ENCODE measurements at regions not wholly inside any gene's neighbourhood (a gene's known extent, or its start where the extent isn't known, plus 50 kb on each side); places are given as distances from the start of the nearest gene placed in this dataset.

DNA sequence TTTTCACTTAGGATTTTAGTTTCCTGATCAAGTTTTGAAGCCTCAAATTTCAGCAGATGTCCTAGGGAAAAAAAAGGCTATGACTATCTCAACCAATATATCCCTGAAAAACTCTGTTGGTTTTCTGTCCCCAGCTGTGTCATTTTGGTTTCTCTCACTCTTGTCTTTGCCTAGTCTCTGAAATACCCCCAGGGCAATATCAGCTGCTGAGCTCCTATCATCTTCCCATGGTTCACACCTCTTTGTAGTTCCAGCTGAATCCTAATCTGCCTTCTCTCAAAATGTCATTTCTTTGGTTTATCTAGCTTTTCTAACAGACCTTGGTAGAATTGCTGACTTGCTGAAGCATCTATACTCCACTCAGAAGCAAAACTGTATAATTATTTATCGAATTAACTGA lies 2370.5 kb downstream of the ARAP2 start:
- no peak for DNase-seq (ENCODE audit: low read depth)
- TF ChIP-seq, protein P1, sequence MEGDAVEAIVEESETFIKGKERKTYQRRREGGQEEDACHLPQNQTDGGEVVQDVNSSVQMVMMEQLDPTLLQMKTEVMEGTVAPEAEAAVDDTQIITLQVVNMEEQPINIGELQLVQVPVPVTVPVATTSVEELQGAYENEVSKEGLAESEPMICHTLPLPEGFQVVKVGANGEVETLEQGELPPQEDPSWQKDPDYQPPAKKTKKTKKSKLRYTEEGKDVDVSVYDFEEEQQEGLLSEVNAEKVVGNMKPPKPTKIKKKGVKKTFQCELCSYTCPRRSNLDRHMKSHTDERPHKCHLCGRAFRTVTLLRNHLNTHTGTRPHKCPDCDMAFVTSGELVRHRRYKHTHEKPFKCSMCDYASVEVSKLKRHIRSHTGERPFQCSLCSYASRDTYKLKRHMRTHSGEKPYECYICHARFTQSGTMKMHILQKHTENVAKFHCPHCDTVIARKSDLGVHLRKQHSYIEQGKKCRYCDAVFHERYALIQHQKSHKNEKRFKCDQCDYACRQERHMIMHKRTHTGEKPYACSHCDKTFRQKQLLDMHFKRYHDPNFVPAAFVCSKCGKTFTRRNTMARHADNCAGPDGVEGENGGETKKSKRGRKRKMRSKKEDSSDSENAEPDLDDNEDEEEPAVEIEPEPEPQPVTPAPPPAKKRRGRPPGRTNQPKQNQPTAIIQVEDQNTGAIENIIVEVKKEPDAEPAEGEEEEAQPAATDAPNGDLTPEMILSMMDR (IDR thresholded peaks at IDR 0.05; ENCODE audit: control insufficient read depth, extremely low read depth, insufficient read depth): no peak
- no peak overlapping the region for H3K4me3 ChIP-seq (ENCODE audit: low read depth, low read length)

DNA sequence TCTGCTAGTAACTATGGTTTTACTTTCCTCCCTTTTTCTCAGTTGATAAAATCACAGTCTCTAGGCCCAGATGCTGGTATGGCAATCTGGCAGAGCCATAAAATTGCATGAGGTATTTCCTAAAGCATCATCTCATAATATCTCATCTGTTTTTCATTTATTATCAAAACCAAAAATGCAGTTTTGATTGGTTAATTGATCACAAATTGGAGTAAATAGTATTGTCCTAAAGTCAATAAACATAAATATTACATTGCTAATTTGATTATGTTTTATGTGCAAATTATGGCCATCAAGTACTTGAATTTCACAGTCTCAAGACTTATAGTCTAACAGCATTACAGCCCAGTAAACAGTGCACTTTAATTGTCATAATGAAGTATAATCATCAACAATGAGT lies 2365.6 kb downstream of the ARAP2 start:
- no peak for DNase-seq (ENCODE audit: low read depth)
- TF ChIP-seq, protein P1 (IDR thresholded peaks at IDR 0.05; ENCODE audit: control insufficient read depth, extremely low read depth, insufficient read depth): no peak
- H3K4me3 ChIP-seq (ENCODE audit: low read depth, low read length): no peak overlapping the region

DNA sequence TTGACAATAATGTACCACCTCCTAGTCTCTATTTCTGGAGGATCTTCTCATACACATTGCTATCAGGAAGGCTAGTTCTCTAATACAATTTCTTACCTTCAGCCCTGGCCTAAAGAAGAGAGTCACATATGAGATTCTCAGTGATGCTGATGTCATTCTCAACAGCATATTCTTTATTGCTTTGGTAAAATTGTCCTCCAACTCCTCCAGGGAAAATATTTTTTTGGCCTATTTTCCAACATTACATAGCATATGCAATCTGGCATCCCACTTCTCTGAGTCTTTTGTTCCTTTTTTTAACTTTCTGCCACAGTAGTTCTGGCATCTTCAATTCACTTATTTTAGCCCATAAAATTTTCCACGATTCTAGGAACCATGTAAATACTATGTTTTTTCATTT lies 2363.1 kb downstream of the ARAP2 start:
- TF ChIP-seq, protein P1 (IDR thresholded peaks at IDR 0.05; ENCODE audit: control insufficient read depth, extremely low read depth, insufficient read depth): no peak
- no peak for DNase-seq (ENCODE audit: low read depth)
- no peak overlapping the region for H3K4me3 ChIP-seq (ENCODE audit: low read depth, low read length)

DNA sequence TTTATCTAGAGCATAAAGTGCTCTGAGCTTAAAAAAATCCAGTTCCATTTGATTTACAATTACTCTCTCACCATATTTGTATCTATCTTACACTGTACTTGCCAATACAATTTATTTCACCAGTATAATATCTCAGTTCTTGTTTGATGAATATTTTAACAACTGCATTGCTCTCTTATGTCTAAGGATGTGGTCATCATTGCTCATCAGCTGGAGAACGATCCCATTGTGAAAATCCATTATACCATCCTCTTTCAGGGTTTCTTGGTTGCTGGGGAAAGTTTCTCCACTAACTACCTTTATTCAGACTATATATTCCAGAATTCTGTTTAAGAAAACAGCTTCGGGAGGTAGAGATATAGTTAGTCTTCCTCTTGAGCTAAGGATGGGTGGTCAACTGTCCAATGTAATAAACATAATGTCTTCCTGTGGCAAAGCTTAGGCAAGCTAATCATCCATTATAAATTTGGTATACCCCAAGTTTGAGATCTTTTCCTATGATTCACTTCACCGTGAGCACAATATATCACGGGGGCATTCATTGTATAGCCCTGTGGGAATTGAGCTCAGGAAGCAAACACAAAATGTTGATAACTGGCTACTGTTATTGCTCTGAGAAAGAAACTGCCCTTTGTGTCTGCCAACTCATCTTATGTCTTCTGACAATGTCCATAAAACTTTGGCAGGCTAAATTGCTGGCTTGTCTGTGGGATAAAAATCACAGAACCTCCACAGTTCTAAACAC lies 2361.9 kb downstream of the ARAP2 start:
- TF ChIP-seq, protein P1 (IDR thresholded peaks at IDR 0.05; ENCODE audit: control insufficient read depth, extremely low read depth, insufficient read depth): no peak
- no peak for DNase-seq (ENCODE audit: low read depth)
- H3K4me3 ChIP-seq (ENCODE audit: low read depth, low read length): no peak overlapping the region

DNA sequence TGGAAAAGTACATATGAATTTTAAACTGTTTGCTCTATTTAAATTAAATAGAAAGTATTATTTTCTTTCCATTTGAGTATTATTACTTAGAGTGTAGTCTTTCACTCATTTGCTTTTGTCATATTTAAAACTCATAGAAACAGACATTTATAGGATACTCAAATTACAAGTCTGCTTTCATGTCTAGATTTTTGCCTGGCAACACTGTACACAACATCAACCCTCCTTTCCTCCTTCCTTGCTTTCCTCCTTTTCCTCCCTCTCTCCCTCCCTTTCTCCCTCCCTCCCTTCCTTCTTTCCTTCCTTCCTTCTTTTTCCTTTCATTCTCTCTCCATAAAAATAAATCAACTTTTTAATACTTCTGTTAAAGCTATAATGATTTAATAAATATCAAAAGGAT lies 2361.2 kb downstream of the ARAP2 start:
- TF ChIP-seq, protein P1 (IDR thresholded peaks at IDR 0.05; ENCODE audit: control insufficient read depth, extremely low read depth, insufficient read depth): no peak
- DNase-seq (ENCODE audit: low read depth): no peak
- no peak overlapping the region for H3K4me3 ChIP-seq (ENCODE audit: low read depth, low read length)

DNA sequence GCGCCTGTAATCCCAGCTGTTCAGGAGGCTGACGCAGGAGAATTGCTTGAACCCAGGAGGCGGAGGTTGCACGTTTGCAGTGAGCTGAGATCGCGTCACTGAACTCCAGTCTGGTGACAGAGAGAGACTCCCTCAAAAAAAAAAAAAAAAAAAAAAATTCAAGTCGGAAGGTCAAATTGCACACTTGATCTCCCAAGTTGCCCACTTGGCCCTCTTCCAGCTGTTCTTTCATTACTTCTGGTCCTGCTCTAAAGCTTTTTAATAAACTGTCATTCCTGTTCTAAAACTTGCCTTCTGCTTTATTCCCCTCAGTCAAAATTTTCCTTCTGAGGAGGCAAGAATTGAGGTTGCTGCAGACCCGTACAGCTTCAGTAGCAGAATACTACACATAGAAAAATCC lies 2358.0 kb downstream of the ARAP2 start:
- H3K4me3 ChIP-seq (ENCODE audit: low read depth, low read length): no peak overlapping the region
- TF ChIP-seq, protein P1 (IDR thresholded peaks at IDR 0.05; ENCODE audit: control insufficient read depth, extremely low read depth, insufficient read depth): no peak
- no peak for DNase-seq (ENCODE audit: low read depth)

DNA sequence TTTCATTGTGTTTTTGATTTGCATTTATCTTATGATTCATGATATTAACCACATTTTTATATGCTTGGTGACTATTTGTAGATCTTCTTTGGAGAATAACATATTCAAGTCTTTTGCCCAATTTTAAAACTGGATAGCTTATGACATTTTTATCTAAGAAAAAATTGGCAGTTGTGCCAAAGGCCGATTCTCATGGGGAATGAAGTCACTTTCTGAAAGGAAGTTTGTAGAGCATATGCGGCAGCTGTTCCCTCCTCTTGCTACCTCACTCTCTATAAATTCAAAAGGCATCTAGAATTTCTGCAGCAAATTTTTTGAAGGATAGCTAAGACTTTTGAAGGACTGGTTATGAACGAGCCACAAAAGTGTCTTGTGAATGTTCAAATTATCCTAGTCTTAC lies 2353.5 kb downstream of the ARAP2 start:
- TF ChIP-seq, protein P1 (IDR thresholded peaks at IDR 0.05; ENCODE audit: control insufficient read depth, extremely low read depth, insufficient read depth): no peak
- no peak overlapping the region for H3K4me3 ChIP-seq (ENCODE audit: low read depth, low read length)
- no peak for DNase-seq (ENCODE audit: low read depth)

Data from LNCaP clone FGC (cell line).